Frontal cortex (tissue), 3 donors: ENCODE measurements at regions not wholly inside any gene's neighbourhood (a gene's known extent, or its start where the extent isn't known, plus 50 kb on each side); places are given as distances from the start of the nearest gene placed in this dataset.
"Not testable (repeated sequence)": the region's sequence is repeated elsewhere in the genome, so short reads cannot be mapped to it uniquely, and the experiment has no call there.

Experiments
- DNase-seq, 2 donors: peaks; one replicate each; pipeline ENCODE4 v3.0.0; 2012; ENCODE audit warnings: low spot score in 2 of 2
- FAIRE-seq: peaks from 2 replicates; lab custom pipeline; 2012; peaks lifted over from hg19 to GRCh38; lab: Jason Lieb, UNC
- donor health status: control.
- donor health status: control.
- donor health status: control.

- FAIRE-seq, result no peak
Observed at GRCh38 chr9:136611606-136612005, 51.1 kb upstream of the EGFL7 start.

GRCh38 chr9:136611119-136611518, 51.6 kb upstream of the EGFL7 start:
- FAIRE-seq, result no peak

More at GRCh38 chr9:136611606-136612005, 51.1 kb upstream of the EGFL7 start:
- peak in 1 of 2 donors; percentile 28 for DNase-seq

GRCh38 chr9:136610426-136610825, 52.3 kb upstream of the EGFL7 start:
- DNase-seq (peak in 1 of 2 donors; percentile 28), FAIRE-seq (no peak)

More at GRCh38 chr9:136611119-136611518, 51.6 kb upstream of the EGFL7 start:
- peak in 1 of 2 donors; percentile 26 for DNase-seq

GRCh38 chr9:136609838-136610311, 52.8 kb upstream of the EGFL7 start:
- DNase-seq (peak in 1 of 2 donors; percentile 26), FAIRE-seq (no peak)

GRCh38 chr9:136609160-136609475, 53.6 kb upstream of the EGFL7 start:
- no peak for FAIRE-seq
- DNase-seq, result no peak

- DNase-seq (peak in 1 of 2 donors; percentile 30), FAIRE-seq (no peak)
Observed at GRCh38 chr9:136608348-136609159, 54.2 kb upstream of the EGFL7 start.

GRCh38 chr9:136607334-136607919, 55.3 kb upstream of the EGFL7 start:
- FAIRE-seq, result no peak
- DNase-seq, result no peak

- FAIRE-seq, result no peak
- DNase-seq, result no peak
Observed at GRCh38 chr9:136606687-136607333, 55.9 kb upstream of the EGFL7 start.

GRCh38 chr9:136605988-136606660, 56.6 kb upstream of the EGFL7 start:
- DNase-seq (peak in 1 of 2 donors; percentile 77), FAIRE-seq (no peak)

GRCh38 chr9:136604823-136605525, 57.7 kb upstream of the EGFL7 start:
- FAIRE-seq (no peak), DNase-seq (peak in 1 of 2 donors; percentile 49)

GRCh38 chr9:136603901-136604814, 58.3 kb upstream of the NOTCH1 start:
- peak in 1 of 2 donors; percentile 44 for DNase-seq
- no peak for FAIRE-seq

- FAIRE-seq, result no peak
- DNase-seq, result no peak
Observed at GRCh38 chr9:136603216-136603615, 57.4 kb upstream of the NOTCH1 start.

- DNase-seq, result no peak
- no peak for FAIRE-seq
Observed at GRCh38 chr9:136602193-136602885, 56.5 kb upstream of the NOTCH1 start.

- FAIRE-seq, result not testable (repeated sequence)
Observed at GRCh38 chr9:136601250-136601973, 55.6 kb upstream of the NOTCH1 start.

GRCh38 chr9:136599811-136600660, 54.2 kb upstream of the NOTCH1 start:
- peak in 1 of 2 donors; percentile 84 for DNase-seq
- no peak for FAIRE-seq

More at GRCh38 chr9:136601250-136601973, 55.6 kb upstream of the NOTCH1 start:
- DNase-seq, result not testable (repeated sequence)

- FAIRE-seq (no peak), DNase-seq (no peak)
Observed at GRCh38 chr9:136599074-136599531, 53.3 kb upstream of the NOTCH1 start.
